GM21423 (cell line): ENCODE measurements at regions not wholly inside any gene's neighbourhood (a gene's known extent, or its start where the extent isn't known, plus 50 kb on each side); places are given as distances from the start of the nearest gene placed in this dataset.

ENCODE experiments used
- ATAC-seq: cut with Tn5 transposase; IDR thresholded peaks from one replicate; pipeline ENCODE4 v1.9.1; 2021; ENCODE audit warnings: mild to moderate bottlenecking, moderate library complexity; ENCODE audit not compliant: unreplicated experiment

DNA sequence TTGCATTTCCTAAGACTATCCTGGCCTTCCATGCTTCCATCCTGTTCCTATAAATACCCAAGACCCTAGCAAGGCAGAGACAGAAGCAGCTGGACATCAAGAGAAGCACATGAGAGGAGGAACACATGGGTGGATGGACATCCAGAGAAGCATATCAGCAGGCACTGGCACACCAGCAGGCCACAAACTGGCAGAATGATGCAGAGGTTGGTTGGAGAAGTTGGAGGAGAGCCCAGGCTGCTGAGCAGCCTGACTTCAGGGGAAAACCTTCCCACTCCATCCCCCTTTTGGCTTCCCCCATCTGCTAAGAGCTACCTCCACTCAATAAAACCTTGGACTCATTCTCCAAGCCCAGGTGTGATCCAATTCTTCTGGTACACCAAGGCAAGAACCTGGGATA lies 332.5 kb downstream of the FRK start:
- ATAC-seq = no peak

DNA sequence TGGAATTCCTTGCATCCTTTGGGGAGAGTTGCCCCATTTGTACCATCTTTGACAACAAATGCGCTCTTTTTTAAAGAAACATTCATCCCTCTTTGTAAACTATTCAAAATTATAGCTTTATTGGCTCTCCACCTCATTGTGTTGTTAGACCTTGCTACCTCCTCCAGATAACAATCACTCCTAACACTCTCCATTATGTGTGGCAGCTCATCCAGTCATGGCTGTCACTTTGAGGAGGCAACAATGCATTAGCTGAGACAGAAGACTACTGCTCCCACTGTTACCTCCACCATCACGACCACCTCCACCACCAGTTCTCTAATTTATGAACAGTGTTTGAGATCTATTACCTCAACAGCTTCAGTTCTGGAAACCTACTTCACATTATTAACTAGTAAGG lies 339.1 kb downstream of the FRK start:
- no peak for ATAC-seq

DNA sequence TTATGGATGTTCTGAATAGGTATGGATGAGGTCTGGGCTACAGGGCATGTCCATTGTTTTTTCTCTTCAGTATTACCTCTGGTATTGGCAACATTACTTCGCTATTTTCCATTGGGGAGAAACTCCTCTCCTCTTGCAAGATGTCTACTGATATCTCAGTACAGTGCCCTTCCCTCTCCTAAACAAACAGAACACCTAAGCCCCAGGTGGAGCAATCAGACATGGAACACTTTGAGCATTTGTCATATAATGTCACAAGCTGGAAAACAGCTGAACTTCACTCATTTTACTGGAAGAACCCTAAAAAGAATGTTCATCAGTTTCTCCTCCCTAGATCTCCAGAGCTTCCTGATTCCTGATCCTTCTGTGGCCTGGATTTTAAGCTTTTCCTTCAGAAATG lies 339.8 kb downstream of the FRK start:
- no peak for ATAC-seq

DNA sequence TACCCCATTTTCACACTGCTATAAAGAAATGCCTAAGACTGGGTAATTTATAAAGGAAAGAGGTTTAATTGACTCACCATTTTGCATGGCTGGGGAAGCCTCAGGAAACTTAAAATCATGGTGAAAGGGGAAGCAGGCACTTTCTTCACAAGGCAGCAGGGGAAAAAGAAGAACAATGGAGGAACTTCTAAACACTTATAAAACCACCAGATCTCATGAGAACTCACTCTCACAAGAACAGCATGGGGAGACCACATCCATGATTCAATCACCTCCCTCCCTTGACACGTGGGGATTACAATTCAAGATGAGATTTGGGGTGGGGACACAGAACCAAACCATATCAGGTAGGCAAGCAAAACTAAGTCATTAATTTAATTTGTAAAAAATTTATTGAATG lies 343.2 kb downstream of the FRK start:
- peak; percentile 32 for ATAC-seq

DNA sequence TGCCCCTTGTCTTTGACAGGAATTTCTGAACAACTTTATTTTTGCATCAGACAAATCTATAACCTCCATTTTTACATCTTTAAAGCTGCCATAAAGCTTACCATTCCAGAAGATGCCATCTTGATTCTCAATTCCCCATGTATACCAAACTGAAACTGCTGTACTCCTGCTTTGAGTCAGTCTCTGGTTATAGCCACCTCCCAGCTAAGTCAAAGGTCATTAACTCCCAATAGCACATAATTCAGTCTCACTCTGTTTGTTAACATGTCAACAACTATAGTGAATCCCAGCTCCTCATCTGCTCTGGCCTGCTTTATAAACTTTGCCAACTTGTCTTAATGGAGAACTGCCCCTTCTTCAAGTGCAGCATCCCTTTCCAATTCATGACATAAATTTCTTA lies 343.6 kb downstream of the FRK start:
- ATAC-seq = peak; percentile 98

DNA sequence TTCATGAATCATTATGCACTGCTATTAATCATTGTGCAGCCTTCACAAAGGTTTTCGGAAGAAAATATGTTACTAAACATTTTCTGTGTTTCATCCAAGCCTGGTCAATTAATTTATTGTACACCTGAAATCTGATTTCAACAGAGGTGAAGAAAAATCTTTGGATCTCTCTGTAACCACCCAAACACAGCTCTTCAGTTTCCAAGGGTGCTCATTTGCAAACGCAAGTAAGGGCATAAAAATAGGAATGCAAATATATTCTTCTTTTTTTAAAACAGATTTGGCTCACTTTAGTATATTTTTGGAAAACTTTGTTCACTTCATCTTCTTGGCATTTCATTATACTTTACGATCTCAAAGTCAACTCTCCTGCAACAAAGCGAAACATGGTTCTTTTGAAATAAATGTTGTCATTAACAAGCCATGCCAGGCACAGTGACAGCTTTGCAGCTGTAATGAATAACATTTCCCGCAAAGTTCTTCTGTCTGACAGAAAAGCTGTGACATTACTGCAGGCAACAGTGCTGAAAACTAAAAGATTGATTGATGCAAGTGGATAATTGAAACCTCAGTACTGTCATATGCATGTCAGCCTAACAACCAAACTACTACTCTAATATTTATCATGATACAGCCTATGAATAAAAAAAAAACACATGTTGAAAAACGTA lies 348.3 kb downstream of the FRK start:
- no peak for ATAC-seq

DNA sequence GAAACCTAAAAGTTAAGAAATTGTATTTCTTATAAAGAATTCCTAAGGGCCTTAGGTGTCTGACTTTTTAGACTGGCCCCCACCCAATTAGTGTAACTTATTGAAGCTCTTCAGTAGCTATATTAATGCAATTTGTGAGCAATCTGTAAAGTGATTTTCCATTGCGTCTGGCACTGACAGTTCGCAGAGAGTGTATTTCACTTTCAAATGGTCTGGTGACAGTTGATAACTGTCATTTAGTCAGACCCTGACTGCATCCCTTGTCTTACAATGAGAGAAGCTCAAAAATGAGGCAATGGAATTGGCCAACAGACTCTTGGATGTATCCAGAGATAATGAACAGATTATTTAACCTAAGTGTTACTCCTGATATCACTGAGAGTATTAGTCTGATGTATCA lies 351.8 kb downstream of the FRK start:
- ATAC-seq = no peak

DNA sequence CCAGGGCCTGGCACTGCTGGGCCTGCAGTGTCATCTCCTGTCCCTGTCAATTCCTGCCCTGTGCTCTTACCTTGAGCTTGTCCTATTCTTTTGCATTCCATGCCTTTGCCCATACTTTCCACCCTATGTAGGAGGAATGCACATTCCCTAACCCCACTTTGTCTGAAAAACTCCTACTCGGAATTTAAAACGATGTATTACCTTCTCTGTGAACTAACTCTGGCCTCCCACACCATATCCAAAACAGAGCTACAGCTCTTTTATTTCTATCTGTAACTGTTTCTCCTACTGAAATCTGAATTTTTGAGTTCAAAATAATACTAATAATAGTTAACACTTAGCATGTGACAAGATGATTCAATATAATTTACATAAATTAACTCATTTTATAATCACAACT lies 353.7 kb downstream of the FRK start:
- no peak for ATAC-seq

DNA sequence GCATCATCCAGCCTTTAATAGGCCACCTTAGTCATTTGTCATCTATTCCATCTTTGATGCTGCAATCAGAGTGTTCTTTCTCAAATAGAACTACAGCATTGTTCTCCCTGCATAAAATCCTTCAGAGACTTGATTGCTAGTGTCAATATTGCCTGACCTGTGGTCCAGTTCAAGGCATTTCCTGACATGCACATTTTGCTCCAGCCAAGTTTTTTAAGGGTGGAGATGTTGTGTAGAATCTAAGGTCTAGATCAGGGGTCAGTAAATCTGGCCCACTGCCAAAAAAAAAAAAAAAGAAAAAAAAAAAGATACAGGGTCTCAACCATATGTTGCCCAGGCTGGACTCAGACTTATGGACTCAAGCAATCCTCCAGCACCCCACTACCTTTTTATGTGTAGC lies 354.4 kb downstream of the FRK start:
- ATAC-seq = no peak

DNA sequence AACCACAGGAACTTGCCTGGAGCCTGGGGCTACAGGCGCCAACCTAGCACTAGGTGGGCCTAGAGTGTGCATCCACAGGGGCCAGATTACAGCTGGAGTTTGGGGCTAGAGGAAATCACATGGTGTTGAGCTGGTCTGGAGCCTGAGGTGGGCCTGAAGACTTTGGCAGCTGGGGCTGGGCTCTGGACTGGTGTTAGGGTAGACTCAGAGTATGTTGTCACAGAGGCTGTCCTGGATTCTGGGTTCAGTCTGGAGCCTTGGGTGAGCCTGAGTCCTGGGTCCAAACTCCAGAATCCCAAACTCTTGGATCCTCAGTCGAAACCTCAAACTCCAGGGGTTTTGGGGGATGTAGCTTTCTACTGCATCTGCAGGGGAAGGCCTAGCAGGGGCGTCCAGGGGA lies 356.7 kb downstream of the FRK start:
- no peak for ATAC-seq

DNA sequence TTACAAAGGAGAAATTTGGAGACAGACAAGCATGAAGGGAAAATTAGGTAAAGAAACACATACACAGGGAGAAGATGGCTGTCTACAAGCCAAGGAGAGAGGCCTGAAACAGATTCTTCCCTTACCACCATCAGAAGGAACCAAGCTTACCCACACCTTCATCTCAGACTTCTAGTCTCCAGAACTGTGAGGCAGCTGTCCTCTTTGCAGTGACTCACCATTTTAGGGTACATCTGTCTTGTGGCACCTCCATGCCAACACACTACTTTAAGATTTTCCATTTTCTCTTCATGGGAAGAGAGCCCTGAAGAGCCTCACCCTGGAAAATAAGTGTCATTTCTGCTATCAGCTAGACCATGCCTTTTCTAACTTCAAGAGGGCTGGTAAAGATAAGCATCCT lies 369.3 kb downstream of the FRK start:
- ATAC-seq = no peak

DNA sequence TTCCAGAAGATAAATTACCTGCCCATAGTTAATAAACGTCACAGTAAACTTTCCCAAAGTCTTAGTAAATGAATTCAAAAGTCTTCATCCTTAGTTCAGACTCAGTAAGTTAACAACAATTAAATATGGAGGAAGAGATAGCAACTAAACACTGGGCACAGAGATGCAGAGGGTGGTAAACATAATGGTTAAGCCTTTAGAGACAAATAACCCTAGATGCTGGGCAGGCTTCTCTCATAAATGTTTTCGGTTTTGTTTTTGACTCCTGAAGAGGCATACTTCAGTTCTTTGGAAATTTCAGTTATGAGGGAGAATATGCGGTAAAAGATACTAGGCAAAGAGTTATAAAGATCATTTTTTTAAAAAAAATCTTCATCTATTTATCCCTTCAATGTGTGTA lies 369.8 kb downstream of the FRK start:
- ATAC-seq = no peak

DNA sequence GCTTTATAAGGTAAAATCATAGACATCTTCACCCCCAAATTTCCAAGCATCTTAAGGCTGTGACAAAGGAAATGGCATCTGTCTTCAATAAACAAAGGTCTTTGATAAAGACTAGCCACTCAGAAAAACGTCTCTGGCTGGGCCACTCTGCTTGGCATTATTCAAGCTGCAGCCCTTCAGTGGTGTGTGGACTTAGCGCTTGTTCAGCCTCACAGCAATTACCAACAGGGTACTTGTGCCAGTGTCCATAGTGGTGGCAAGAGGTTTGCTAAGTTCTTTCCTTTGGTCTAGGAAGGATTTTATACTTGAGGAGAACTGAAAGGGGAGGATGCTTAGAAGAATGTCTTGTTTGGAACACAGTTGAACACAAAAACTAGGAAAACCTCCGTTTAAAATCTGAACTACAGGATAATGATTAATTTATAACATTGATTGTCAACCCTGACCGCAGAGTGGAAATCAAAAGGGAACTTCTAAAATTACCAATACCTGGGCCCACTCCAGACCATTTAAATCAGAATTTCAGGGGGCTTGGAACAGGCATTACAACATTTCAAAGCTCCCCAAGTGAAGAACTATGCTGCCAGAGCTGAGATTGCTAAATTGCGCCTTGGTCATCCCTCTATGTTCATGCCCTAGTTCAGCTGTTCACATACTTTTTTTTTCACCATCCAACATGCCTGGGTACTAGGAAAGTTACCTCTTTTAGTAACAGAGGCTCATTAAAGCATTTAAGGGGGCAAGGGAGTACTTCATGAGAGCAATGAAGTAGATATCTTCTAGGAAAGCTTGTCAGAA lies 378.5 kb downstream of the FRK start:
- no peak for ATAC-seq

DNA sequence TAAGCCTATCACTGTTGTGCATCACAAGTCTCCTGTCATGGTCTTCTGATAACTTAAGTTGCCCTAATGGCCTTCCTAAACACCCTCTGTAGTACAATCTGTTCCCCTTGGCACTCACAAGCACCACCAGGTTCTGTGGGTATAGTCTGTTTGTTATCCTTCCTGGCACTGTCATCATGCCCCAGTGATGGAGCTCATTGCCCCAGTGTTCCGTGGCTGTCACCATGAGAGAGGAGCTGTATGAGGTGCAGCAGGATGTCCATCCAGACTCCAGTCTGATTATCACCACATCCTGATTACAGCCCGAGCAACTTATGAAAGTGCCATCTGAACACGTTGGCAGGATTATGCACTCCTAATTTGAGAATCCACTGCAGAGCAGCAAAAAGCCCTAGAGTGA lies 380.1 kb downstream of the FRK start:
- ATAC-seq = no peak

DNA sequence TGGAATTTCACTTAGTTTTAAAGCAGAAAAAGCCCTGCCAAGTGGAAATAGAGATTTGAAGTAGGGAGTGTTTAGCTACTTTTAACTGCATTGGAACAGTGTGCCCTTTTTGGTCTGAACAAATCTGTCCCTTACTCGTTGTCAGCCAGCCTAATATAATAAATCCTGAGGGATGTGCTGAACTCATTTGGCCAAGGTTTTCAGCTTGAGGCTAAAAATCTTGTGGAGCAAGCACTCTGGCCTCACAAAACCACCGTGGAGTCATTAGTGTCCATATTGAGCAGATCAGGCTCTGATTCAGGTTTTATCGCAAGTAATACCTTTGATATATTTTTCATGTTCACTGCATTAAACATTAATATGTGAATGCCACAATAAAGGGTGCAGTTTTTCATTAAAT lies 383.5 kb downstream of the FRK start:
- ATAC-seq = no peak

DNA sequence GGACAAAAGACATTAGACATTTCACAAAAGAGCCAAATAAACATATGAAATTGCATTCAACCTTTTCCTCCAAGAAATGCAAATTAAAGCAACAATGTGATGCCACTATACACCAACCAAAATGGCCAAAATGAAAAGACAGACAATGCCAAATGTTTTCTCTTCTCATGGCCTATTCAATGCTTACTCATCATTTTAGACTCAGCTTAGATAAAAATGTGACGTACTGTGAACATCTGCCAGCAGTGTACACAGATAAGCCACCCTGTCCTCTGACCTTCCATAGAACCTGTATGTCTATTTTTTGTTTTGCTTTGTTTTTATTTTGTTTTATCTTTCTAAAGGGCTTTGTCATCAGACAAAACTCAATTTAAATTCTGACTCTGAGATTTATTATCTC lies 385.2 kb downstream of the FRK start:
- ATAC-seq = no peak

DNA sequence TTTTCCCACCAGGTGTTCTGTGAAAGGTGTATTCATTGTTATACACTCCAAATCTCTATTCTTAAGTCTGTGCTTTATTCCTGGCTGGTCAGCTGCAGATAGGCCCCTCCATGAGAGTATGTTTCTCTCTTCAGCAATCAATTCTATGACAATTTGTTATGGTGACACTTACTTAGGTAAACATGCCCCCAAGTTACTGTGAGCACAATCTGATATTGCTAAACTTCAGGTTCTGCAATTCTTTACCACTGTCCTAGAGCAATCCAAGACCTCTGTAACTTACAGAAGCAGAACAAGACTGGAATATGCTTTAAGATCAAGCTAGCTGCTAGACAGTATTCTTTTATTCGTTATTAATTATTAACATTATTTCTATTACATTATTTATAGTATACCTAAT lies 391.9 kb downstream of the FRK start:
- no peak for ATAC-seq

DNA sequence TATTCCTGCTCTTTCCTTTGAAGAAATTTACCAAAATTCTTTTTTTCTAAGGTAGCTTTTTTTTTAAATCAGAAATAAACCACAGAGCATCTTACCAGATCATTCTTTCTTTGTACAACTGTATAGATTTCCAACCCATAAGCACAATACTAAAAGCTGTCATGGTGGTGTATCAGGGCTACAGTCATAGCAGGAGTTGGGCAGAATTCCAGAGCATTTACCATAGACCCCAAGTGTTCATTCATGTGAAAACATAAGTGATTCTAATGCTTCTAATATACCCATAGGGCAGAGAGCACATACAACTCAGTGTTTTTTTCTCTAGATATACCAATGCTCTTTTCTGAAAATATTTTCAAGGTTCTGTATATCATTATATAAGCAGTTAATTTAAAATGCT lies 392.5 kb downstream of the FRK start:
- no peak for ATAC-seq

DNA sequence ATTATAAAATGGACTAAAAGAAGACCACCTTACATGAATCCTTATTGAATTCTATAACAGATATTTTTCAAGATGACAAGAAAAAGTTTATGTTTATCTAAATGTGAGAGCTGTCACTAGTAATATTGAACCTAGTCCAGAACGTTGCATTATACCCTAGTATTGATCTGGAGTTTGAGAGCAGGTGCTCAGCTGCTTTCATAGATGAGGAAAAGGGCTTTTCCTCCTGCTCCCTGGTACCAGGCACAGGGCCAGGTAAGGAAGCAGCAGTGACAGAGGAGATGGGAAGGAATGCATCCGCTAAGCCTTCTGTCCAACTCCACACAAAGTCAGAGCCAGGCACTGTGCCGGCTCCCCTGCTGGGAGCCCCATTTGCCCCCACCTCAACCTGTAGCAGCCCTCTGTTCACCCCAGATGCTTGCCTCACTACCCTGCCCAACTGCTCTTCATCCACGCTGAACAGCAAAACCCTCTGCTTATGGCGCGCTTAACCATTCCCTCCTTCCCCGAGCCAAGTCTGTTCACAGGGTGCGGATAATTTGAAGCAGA lies 393.1 kb downstream of the FRK start:
- ATAC-seq = no peak

DNA sequence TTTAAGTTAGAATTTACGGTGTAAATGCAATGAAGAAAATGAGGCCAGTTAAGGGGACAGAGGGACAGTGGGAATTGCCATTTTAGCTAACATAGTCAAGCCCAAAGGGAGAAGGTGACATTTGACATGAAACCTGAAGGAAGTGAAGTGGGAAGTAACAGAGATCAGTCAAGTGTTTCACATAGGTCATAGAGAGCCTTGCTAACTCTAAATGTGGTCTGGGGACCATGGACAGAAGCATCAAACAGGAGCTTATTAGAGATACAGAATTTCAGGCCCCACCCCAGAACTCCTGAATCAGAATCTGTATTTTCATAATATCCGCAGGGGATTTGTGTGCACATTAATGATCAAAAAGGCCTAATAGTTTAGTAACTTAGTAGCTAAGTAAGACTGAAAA lies 393.7 kb downstream of the FRK start:
- ATAC-seq = no peak

DNA sequence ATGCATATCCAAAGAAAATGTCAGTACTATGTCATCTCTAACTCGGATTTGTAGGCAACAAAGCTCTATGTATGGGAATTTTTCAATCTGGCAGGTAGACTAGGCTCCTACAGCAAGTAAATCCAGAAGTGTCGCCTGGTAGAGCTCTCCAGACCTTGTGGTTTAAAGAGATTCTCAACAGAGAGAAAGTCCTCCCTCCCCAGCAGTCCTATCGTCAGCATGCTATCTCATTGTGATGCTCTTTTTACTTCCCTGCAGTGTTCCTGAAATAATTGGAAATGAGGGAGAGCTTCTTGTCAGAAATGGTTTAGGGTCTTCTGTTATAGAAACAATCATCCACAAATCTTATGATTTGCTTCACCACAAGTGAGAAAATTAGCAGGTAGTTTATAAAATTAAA lies 395.4 kb downstream of the FRK start:
- ATAC-seq = no peak

DNA sequence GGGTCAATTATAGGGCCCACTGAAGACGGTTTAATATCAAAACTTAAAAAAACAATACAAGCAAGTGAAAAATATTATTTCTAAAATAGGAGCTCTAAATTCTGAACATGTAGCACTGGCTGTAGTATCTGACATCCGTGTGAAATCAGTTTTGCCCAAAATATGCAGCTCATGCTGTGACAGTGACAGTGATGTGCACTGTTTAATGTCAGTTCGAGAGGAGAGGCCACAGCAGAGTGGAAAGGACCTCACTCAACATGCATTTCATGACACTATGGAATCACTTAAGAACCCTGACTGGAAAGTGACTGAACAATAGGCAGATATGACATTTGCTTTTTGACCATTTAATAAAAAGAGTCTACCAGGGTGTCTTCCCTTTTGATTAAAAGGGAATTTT lies 397.0 kb downstream of the FRK start:
- no peak for ATAC-seq

DNA sequence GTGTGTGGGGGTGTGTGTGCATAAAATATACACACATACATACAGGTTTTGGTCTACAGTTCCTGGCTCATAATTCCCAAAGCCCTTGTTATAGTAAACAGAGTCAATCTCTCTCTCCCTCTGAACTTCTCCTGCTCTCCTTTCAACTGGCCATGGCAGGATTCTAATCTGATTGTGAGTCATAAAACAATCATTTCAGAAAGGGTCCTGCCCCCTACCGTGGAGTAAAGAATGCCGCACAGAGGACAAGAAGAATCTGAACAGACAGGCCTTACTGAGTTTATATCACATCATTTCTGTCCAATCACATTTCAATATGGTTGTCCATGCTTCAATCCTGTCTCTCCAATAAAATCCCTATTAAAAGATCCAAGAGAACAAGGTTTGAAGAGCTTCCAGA lies 416.9 kb downstream of the FRK start:
- no peak for ATAC-seq
